HEK293 (cell line): ENCODE measurements at regions not wholly inside any gene's neighbourhood (a gene's known extent, or its start where the extent isn't known, plus 50 kb on each side); places are given as distances from the start of the nearest gene placed in this dataset.

Source experiments
- CTCF ChIA-PET: fragments of 350-600 bp; formaldehyde crosslinking; extraction: SDS; loops from one replicate; lab custom pipeline; 2021; ENCODE audit warnings: antibody characterized with exemption; lab: Yijun Ruan, JAX
- POLR2A ChIA-PET: fragments of 300-600 bp; formaldehyde crosslinking; extraction: SDS; loops from one replicate; lab custom pipeline; 2020; ENCODE audit warnings: antibody characterized with exemption, inconsistent platforms; lab: Yijun Ruan, JAX
- H3K27ac ChIP-seq: fragments of 200-500 bp; sonication (Bioruptor generic); 2 replicates; pipeline ENCODE4 v1.5.1; 2014; ENCODE audit warnings: low read depth, low read length, control low read depth, inconsistent platforms; ENCODE audit errors: extremely low read depth
- H3K36me3 ChIP-seq, 2 experiments: fragments of 200-500 bp in 1 of 2; sonication (Bioruptor generic) in 1 of 2; 1 replicate in 1 of 2; 2 replicates in 1 of 2; pipeline ENCODE4 v1.5.1; 2014 to 2017; ENCODE audit warnings: inconsistent platforms in 2 of 2, low read length in 2 of 2; ENCODE audit not compliant: control insufficient read depth in 2 of 2, insufficient read depth in 1 of 2
- H3K4me1 ChIP-seq: fragments of 200-500 bp; sonication (Bioruptor generic); 2 replicates; pipeline ENCODE4 v1.5.1; 2014; ENCODE audit warnings: mild to moderate bottlenecking, low read length, inconsistent platforms; ENCODE audit not compliant: control insufficient read depth, insufficient read depth
- H3K4me3 ChIP-seq: 2 replicates; pipeline ENCODE4 v1.5.1; 2011; ENCODE audit warnings: low read depth, mild to moderate bottlenecking, control low read depth, low read length, moderate library complexity
- H3K9me3 ChIP-seq: fragments of 200-500 bp; sonication (Bioruptor generic); 2 replicates; pipeline ENCODE4 v1.5.1; 2014; ENCODE audit warnings: low read depth, low read length, inconsistent platforms; ENCODE audit not compliant: control insufficient read depth, insufficient read depth
- BCL11A ChIP-seq: fragments of 450-650 bp; formaldehyde crosslinking; IDR thresholded peaks from 2 replicates; pipeline ENCODE4 v1.5.1; 2016; ENCODE audit warnings: low read depth, missing biosample characterization, missing genetic modification characterization
- BCL6B ChIP-seq: fragments of 450-650 bp; formaldehyde crosslinking; IDR thresholded peaks from 2 replicates; pipeline ENCODE4 v1.5.1; 2017; ENCODE audit warnings: missing biosample characterization, missing genetic modification characterization
- KLF7 ChIP-seq: fragments of 450-650 bp; formaldehyde crosslinking; IDR thresholded peaks from 2 replicates; pipeline ENCODE4 v1.5.1; 2016; ENCODE audit warnings: missing biosample characterization, missing genetic modification characterization, borderline replicate concordance
- OVOL3 ChIP-seq: fragments of 450-650 bp; formaldehyde crosslinking; IDR thresholded peaks from 2 replicates; pipeline ENCODE4 v1.5.1; 2016; ENCODE audit warnings: missing biosample characterization, missing genetic modification characterization
- WT1 ChIP-seq: fragments of 450-650 bp; formaldehyde crosslinking; IDR thresholded peaks from 2 replicates; pipeline ENCODE4 v1.5.1; 2016; ENCODE audit warnings: missing biosample characterization, missing genetic modification characterization
- ZBTB17 ChIP-seq: fragments of 450-650 bp; formaldehyde crosslinking; IDR thresholded peaks from 2 replicates; pipeline ENCODE4 v1.5.1; 2016; ENCODE audit warnings: missing biosample characterization, missing genetic modification characterization
- ZFP37 ChIP-seq: fragments of 450-650 bp; formaldehyde crosslinking; IDR thresholded peaks from 2 replicates; pipeline ENCODE4 v1.5.1; 2016; ENCODE audit warnings: missing biosample characterization, missing genetic modification characterization
- ZFP41 ChIP-seq: fragments of 450-650 bp; formaldehyde crosslinking; IDR thresholded peaks from 2 replicates; pipeline ENCODE4 v1.5.1; 2016; ENCODE audit warnings: missing biosample characterization, missing genetic modification characterization, borderline replicate concordance
- ZNF146 ChIP-seq: fragments of 450-650 bp; formaldehyde crosslinking; IDR thresholded peaks from 2 replicates; pipeline ENCODE4 v1.5.1; 2016; ENCODE audit warnings: missing biosample characterization, missing genetic modification characterization
- ZNF148 ChIP-seq: fragments of 450-650 bp; formaldehyde crosslinking; IDR thresholded peaks from 2 replicates; pipeline ENCODE4 v1.5.0; 2017; ENCODE audit warnings: missing biosample characterization, missing genetic modification characterization, borderline replicate concordance
- ZNF239 ChIP-seq: fragments of 450-650 bp; formaldehyde crosslinking; IDR thresholded peaks from 2 replicates; pipeline ENCODE4 v1.5.1; 2016; ENCODE audit warnings: missing biosample characterization, missing genetic modification characterization
- ZNF341 ChIP-seq: fragments of 450-650 bp; formaldehyde crosslinking; IDR thresholded peaks from 2 replicates; pipeline ENCODE4; 2016; ENCODE audit warnings: low read depth, missing biosample characterization, missing genetic modification characterization
- ZNF362 ChIP-seq: fragments of 450-650 bp; formaldehyde crosslinking; IDR thresholded peaks from 2 replicates; pipeline ENCODE4 v1.5.1; 2016; ENCODE audit warnings: missing biosample characterization, missing genetic modification characterization
- ZNF366 ChIP-seq: fragments of 450-650 bp; formaldehyde crosslinking; conservative IDR thresholded peaks from 2 replicates; pipeline ENCODE4 v1.5.1; 2016; ENCODE audit warnings: missing biosample characterization, missing genetic modification characterization
- ZNF426 ChIP-seq: fragments of 450-650 bp; formaldehyde crosslinking; IDR thresholded peaks from 2 replicates; pipeline ENCODE4 v1.5.1; 2017; ENCODE audit warnings: missing biosample characterization, missing genetic modification characterization, mild to moderate bottlenecking, inconsistent platforms, moderate library complexity
- ZNF449 ChIP-seq: fragments of 450-650 bp; formaldehyde crosslinking; IDR thresholded peaks from 2 replicates; pipeline ENCODE4 v1.5.1; 2017; ENCODE audit warnings: missing biosample characterization, mild to moderate bottlenecking, missing genetic modification characterization, moderate library complexity
- ZNF521 ChIP-seq: fragments of 450-650 bp; formaldehyde crosslinking; IDR thresholded peaks from 2 replicates; pipeline ENCODE4 v1.5.1; 2017; ENCODE audit warnings: missing biosample characterization, mild to moderate bottlenecking, missing genetic modification characterization
- ZNF580 ChIP-seq: fragments of 450-650 bp; formaldehyde crosslinking; IDR thresholded peaks from 2 replicates; pipeline ENCODE4 v1.5.1; 2016; ENCODE audit warnings: missing biosample characterization, missing genetic modification characterization
- ZNF624 ChIP-seq: fragments of 450-650 bp; formaldehyde crosslinking; IDR thresholded peaks from 2 replicates; pipeline ENCODE4 v1.5.1; 2017; ENCODE audit warnings: missing biosample characterization, missing genetic modification characterization
- ZNF664 ChIP-seq: fragments of 450-650 bp; formaldehyde crosslinking; IDR thresholded peaks from 2 replicates; pipeline ENCODE4 v1.5.1; 2016; ENCODE audit warnings: missing biosample characterization, missing genetic modification characterization
- ZNF707 ChIP-seq: fragments of 450-650 bp; formaldehyde crosslinking; IDR thresholded peaks from 2 replicates; pipeline ENCODE4 v1.5.1; 2016; ENCODE audit warnings: missing biosample characterization, missing genetic modification characterization

- Histone ChIP-seq H3K36me3 (no peaks in the 10 kb centered on the region), H3K4me1 (no peaks in the 10 kb centered on the region), H3K27ac (no peak overlapping the region), H3K9me3 (no peaks in the 10 kb centered on the region), H3K4me3 (no peak overlapping the region)
- ChIA-PET CTCF (no interaction called here), POLR2A (no interaction called here)
- TF ChIP-seq ZNF341: no peak
- TF ChIP-seq BCL6B (tag by site-specific recombination): no peak
- no peak for TF ChIP-seq ZNF239 (tag by site-specific recombination)
- TF ChIP-seq ZNF580 (tag by site-specific recombination): no peak
- no peak for TF ChIP-seq ZNF366
- TF ChIP-seq ZNF664 (tag by site-specific recombination): no peak
- no peak for TF ChIP-seq ZBTB17 (tag by site-specific recombination)
- TF ChIP-seq ZNF426 (tag by site-specific recombination): no peak
- TF ChIP-seq BCL11A (tag by site-specific recombination): no peak
- TF ChIP-seq ZFP41: no peak
- no peak for TF ChIP-seq WT1
- no peak for TF ChIP-seq ZNF521 (tag by site-specific recombination)
- TF ChIP-seq ZNF148 (tag by site-specific recombination): no peak
- TF ChIP-seq ZNF362 (tag by site-specific recombination): no peak
- TF ChIP-seq KLF7: no peak
- TF ChIP-seq ZNF449: no peak
- TF ChIP-seq ZNF624 (tag by site-specific recombination): no peak
- TF ChIP-seq ZFP37 (tag by site-specific recombination): no peak
Observed at GRCh38 chr5:113824307-113824706, 310.8 kb downstream of the YTHDC2 start.

- Histone ChIP-seq H3K9me3 (no peaks in the 10 kb centered on the region), H3K4me3 (no peak overlapping the region), H3K27ac (no peak overlapping the region), H3K4me1 (no peaks in the 10 kb centered on the region), H3K36me3 (no peaks in the 10 kb centered on the region)
- CTCF ChIA-PET: no interaction called here
- TF ChIP-seq ZNF707 (tag by site-specific recombination) (no peak), ZNF146 (tag by site-specific recombination) (no peak), OVOL3 (tag by site-specific recombination) (no peak)
- POLR2A ChIA-PET: no interaction called here
Observed at GRCh38 chr5:113825176-113825575, 311.7 kb downstream of the YTHDC2 start.
